CD4-positive, alpha-beta T cell treated with Interleukin-12 subunit alpha and Interleukin-12 subunit beta, for 1 hour (primary cell): ENCODE measurements at regions not wholly inside any gene's neighbourhood (a gene's known extent, or its start where the extent isn't known, plus 50 kb on each side); places are given as distances from the start of the nearest gene placed in this dataset.
"Not testable (repeated sequence)": the region's sequence is repeated elsewhere in the genome, so short reads cannot be mapped to it uniquely, and the experiment has no call there.

Experiments used
- DNase-seq: peaks from one replicate; pipeline ENCODE4 v3.0.0-alpha.2; 2020

DNA sequence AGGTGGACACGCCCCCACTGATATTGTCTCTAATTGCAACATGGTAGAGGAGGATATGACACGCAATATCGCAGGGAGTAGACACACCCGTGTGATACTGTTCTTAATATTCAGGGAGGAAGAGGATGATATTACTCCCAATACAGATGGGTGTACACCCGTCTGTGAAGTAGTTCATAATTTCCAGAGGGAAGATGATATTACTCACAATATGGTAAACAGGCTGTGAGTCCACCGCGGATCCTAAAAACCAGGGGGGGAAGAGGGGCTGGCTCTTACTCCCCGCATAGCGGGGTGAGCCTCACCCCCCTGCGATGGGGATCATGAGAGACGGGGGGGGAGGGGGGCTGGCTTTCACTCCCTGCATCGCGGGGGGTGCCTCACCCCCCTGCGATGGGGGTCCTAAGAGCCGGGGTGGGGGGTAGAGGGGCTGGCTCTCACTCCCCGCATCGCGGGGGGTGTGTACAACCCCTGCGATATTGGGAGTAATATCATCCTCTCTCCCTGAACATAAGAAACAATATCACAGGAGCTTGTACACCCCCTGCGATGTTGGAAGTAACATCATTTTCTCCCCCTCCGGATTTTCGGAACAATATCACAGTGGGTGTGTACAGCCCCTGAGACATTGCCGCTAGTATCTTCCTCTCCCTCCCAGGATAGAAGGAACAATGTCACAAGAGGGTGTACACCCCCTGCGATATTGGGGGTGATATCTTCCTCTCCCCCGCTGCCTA is 52.2 kb upstream of the FRG2C start:
- not testable (repeated sequence) for DNase-seq
